ENCODE measurements at regions not wholly inside any gene's neighbourhood (a gene's known extent, or its start where the extent isn't known, plus 50 kb on each side); places are given as distances from the start of the nearest gene placed in this dataset.

DNA sequence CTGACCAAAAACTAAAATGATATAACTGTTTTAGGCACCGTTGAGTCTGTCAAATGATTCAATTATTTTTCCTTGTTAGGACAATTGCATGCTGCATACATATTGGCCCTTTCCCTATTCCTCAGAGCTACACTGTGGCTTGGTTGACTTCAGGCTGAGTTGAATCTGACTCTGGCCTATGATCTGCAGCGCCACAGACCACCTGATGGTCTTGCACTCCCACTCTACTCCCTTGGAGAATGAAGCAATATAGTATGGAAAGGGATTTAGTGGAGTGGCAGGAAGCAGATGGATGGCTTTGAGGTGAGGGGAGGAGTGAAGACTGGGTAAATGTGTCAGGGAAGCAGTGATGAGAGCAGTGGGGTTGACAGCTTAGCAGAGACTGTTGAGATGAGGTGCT lies 579.0 kb upstream of the STXBP6 start:
- no peaks in the 10 kb centered on the region for H3K4me1 ChIP-seq (ENCODE audit: control insufficient read depth, insufficient read depth, low read length, unreplicated experiment)
- H3K27ac ChIP-seq (ENCODE audit: low read depth, low read length) = no peak overlapping the region

GRCh38 chr14:25628390-25628789 lies 578.4 kb upstream of the STXBP6 start:
- H3K4me1 ChIP-seq (ENCODE audit: control insufficient read depth, insufficient read depth, low read length, unreplicated experiment) = no peaks in the 10 kb centered on the region
- no peaks in the 10 kb centered on the region for H3K36me3 ChIP-seq (ENCODE audit: insufficient read depth, low read length)
- no peaks in the 10 kb centered on the region for H3K79me2 ChIP-seq (ENCODE audit: control insufficient read depth, insufficient read depth, low read length, unreplicated experiment)
- no peak overlapping the region for H3K4me3 ChIP-seq (ENCODE audit: low read depth, low read length)
- no peak overlapping the region for H3K27ac ChIP-seq (ENCODE audit: low read depth, low read length)
- H3K27me3 ChIP-seq (ENCODE audit: insufficient read depth, low read length) = no peaks in the 10 kb centered on the region
- no peak overlapping the region for H2AFZ ChIP-seq (ENCODE audit: low read length, unreplicated experiment)

More for the DNA sequence above, 579.0 kb upstream of the STXBP6 start:
- no peaks in the 10 kb centered on the region for H3K36me3 ChIP-seq (ENCODE audit: insufficient read depth, low read length)
- no peaks in the 10 kb centered on the region for H3K27me3 ChIP-seq (ENCODE audit: insufficient read depth, low read length)
- no peak overlapping the region for H3K4me3 ChIP-seq (ENCODE audit: low read depth, low read length)
- no peaks in the 10 kb centered on the region for H3K79me2 ChIP-seq (ENCODE audit: control insufficient read depth, insufficient read depth, low read length, unreplicated experiment)
- H2AFZ ChIP-seq (ENCODE audit: low read length, unreplicated experiment) = no peak overlapping the region

DNA sequence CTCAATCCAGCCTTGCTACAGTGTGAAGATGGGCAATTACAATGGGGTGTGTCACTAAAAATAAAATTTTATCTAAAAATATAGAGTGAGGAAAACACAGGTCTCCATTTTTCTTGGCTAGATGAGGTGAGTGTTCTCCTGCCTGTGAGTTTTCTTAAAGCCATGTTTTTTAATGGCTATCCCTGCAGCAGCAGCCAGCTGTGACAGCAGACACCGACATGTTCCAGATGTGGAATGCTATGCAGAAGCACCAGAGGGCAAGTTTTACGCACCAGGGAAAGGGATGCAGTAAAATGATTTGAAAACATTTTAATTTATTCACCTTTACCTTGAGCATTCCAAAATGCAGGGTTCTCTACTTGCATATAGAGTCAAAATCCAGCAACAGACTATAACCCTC lies 577.0 kb upstream of the STXBP6 start:
- Histone ChIP-seq H3K79me2 (ENCODE audit: control insufficient read depth, insufficient read depth, low read length, unreplicated experiment) (no peaks in the 10 kb centered on the region), H3K4me3 (ENCODE audit: low read depth, low read length) (no peak overlapping the region), H3K36me3 (ENCODE audit: insufficient read depth, low read length) (no peaks in the 10 kb centered on the region), H3K4me1 (ENCODE audit: control insufficient read depth, insufficient read depth, low read length, unreplicated experiment) (no peaks in the 10 kb centered on the region), H3K27me3 (ENCODE audit: insufficient read depth, low read length) (no peaks in the 10 kb centered on the region), H2AFZ (ENCODE audit: low read length, unreplicated experiment) (no peak overlapping the region), H3K27ac (ENCODE audit: low read depth, low read length) (no peak overlapping the region)

DNA sequence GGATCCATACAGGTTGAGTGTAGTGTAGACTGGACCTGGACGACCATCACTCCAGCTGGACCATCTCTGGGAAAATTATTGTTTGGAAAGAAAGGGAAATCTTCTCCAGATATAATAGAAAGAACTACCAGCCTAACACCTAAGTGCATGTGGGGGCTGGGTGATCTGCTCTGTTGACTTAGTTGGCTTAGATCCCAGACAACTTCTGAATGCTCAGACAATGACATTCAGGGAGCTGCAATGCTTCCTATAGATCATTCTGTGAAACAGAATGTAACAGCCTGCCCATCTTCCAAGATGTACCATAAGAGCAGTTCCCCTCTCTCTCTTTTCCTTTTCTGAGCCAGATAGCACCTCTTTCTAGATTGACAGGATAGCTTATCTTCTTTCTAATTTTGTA lies 572.8 kb upstream of the STXBP6 start:
- Histone ChIP-seq H3K79me2 (ENCODE audit: control insufficient read depth, insufficient read depth, low read length, unreplicated experiment) (no peaks in the 10 kb centered on the region), H3K27ac (ENCODE audit: low read depth, low read length) (no peak overlapping the region), H3K36me3 (ENCODE audit: insufficient read depth, low read length) (no peaks in the 10 kb centered on the region), H3K4me1 (ENCODE audit: control insufficient read depth, insufficient read depth, low read length, unreplicated experiment) (no peaks in the 10 kb centered on the region), H2AFZ (ENCODE audit: low read length, unreplicated experiment) (no peak overlapping the region), H3K4me3 (ENCODE audit: low read depth, low read length) (no peak overlapping the region), H3K27me3 (ENCODE audit: insufficient read depth, low read length) (no peaks in the 10 kb centered on the region)

GRCh38 chr14:25620515-25620914 lies 570.6 kb upstream of the STXBP6 start:
- no peak overlapping the region for H3K27ac ChIP-seq (ENCODE audit: low read depth, low read length)
- H2AFZ ChIP-seq (ENCODE audit: low read length, unreplicated experiment) = no peak overlapping the region

DNA sequence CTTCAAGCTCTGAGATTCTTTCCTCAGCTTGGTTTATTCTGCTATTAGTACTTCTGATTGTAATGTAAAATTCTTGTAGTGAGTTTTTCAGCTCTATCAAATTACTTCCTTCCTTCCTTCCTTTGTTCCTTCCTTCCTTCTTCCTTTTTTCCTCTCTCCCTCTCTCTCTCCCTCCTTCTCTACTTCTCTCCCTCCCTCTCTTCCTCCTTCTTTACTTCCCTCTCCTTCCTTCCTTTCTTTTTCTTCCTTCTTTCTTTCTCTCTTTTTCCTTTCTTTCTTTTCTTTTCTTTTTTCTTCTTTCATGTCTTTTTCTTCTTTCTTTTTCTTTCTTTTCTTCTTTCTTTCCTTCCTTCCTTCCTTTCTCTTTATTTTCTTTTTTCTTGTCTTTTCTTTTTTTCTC lies 565.2 kb upstream of the STXBP6 start:
- no peaks in the 10 kb centered on the region for H3K27me3 ChIP-seq (ENCODE audit: insufficient read depth, low read length)
- H3K4me1 ChIP-seq (ENCODE audit: control insufficient read depth, insufficient read depth, low read length, unreplicated experiment) = no peaks in the 10 kb centered on the region
- no peak overlapping the region for H3K27ac ChIP-seq (ENCODE audit: low read depth, low read length)
- no peaks in the 10 kb centered on the region for H3K79me2 ChIP-seq (ENCODE audit: control insufficient read depth, insufficient read depth, low read length, unreplicated experiment)
- H3K36me3 ChIP-seq (ENCODE audit: insufficient read depth, low read length) = no peaks in the 10 kb centered on the region
- no peak overlapping the region for H3K4me3 ChIP-seq (ENCODE audit: low read depth, low read length)
- no peak overlapping the region for H2AFZ ChIP-seq (ENCODE audit: low read length, unreplicated experiment)

More at GRCh38 chr14:25620515-25620914, 570.6 kb upstream of the STXBP6 start:
- H3K79me2 ChIP-seq (ENCODE audit: control insufficient read depth, insufficient read depth, low read length, unreplicated experiment) = no peaks in the 10 kb centered on the region
- no peaks in the 10 kb centered on the region for H3K36me3 ChIP-seq (ENCODE audit: insufficient read depth, low read length)
- H3K4me3 ChIP-seq (ENCODE audit: low read depth, low read length) = no peak overlapping the region
- H3K27me3 ChIP-seq (ENCODE audit: insufficient read depth, low read length) = no peaks in the 10 kb centered on the region
- no peaks in the 10 kb centered on the region for H3K4me1 ChIP-seq (ENCODE audit: control insufficient read depth, insufficient read depth, low read length, unreplicated experiment)

- no peaks in the 10 kb centered on the region for H3K79me2 ChIP-seq (ENCODE audit: control insufficient read depth, insufficient read depth, low read length, unreplicated experiment)
- H3K27me3 ChIP-seq (ENCODE audit: insufficient read depth, low read length) = no peaks in the 10 kb centered on the region
- H3K27ac ChIP-seq (ENCODE audit: low read depth, low read length) = no peak overlapping the region
- no peak overlapping the region for H2AFZ ChIP-seq (ENCODE audit: low read length, unreplicated experiment)
- H3K4me3 ChIP-seq (ENCODE audit: low read depth, low read length) = no peak overlapping the region
- no peaks in the 10 kb centered on the region for H3K4me1 ChIP-seq (ENCODE audit: control insufficient read depth, insufficient read depth, low read length, unreplicated experiment)
- H3K36me3 ChIP-seq (ENCODE audit: insufficient read depth, low read length) = no peaks in the 10 kb centered on the region
Observed at GRCh38 chr14:25607192-25607591, 557.2 kb upstream of the STXBP6 start.

- Histone ChIP-seq H3K36me3 (ENCODE audit: insufficient read depth, low read length) (no peaks in the 10 kb centered on the region), H3K79me2 (ENCODE audit: control insufficient read depth, insufficient read depth, low read length, unreplicated experiment) (no peaks in the 10 kb centered on the region), H2AFZ (ENCODE audit: low read length, unreplicated experiment) (no peak overlapping the region), H3K27me3 (ENCODE audit: insufficient read depth, low read length) (no peaks in the 10 kb centered on the region), H3K4me1 (ENCODE audit: control insufficient read depth, insufficient read depth, low read length, unreplicated experiment) (no peaks in the 10 kb centered on the region), H3K27ac (ENCODE audit: low read depth, low read length) (no peak overlapping the region), H3K4me3 (ENCODE audit: low read depth, low read length) (no peak overlapping the region)
Observed at GRCh38 chr14:25602106-25602505, 552.2 kb upstream of the STXBP6 start.

- no peak overlapping the region for H2AFZ ChIP-seq (ENCODE audit: low read length, unreplicated experiment)
- no peak overlapping the region for H3K27ac ChIP-seq (ENCODE audit: low read depth, low read length)
- no peaks in the 10 kb centered on the region for H3K4me1 ChIP-seq (ENCODE audit: control insufficient read depth, insufficient read depth, low read length, unreplicated experiment)
- no peaks in the 10 kb centered on the region for H3K27me3 ChIP-seq (ENCODE audit: insufficient read depth, low read length)
- no peak overlapping the region for H3K4me3 ChIP-seq (ENCODE audit: low read depth, low read length)
- no peaks in the 10 kb centered on the region for H3K79me2 ChIP-seq (ENCODE audit: control insufficient read depth, insufficient read depth, low read length, unreplicated experiment)
- H3K36me3 ChIP-seq (ENCODE audit: insufficient read depth, low read length) = no peaks in the 10 kb centered on the region
Observed at GRCh38 chr14:25588751-25589150, 538.8 kb upstream of the STXBP6 start.

DNA sequence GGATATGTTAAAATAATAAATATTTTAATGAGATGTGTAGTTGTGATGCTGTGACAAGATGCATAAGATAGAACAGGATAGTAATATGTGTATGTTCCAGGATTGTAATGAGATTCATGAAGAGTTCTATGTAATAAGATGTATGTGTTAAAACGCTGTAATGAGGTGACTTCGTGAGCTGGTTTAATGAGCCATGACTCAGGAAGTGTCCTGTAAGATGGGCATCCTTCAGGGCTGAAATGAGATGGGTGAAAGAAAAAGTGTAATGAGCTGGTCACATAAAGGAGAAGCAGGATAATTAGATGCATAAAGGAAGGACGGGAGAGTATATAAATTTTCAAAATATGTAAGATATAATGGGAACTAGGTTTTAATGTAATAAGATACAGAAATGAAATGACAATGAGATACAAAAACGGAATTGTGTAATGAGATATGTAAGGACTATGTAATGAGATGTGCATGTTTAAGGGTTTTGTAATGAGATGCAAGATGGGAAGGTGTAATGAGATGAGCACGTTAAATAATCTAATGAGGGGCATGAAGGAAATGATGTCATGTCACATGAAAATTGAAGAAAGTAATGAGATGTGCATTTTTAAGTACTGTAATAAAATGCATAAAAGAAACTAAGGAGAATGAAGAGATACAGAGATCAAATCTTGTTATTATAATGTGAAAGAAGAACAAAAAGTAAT lies 524.8 kb upstream of the STXBP6 start:
- no peak overlapping the region for H3K4me3 ChIP-seq (ENCODE audit: low read depth, low read length)
- no peak overlapping the region for H3K27ac ChIP-seq (ENCODE audit: low read depth, low read length)
- no peaks in the 10 kb centered on the region for H3K27me3 ChIP-seq (ENCODE audit: insufficient read depth, low read length)
- no peaks in the 10 kb centered on the region for H3K36me3 ChIP-seq (ENCODE audit: insufficient read depth, low read length)
- no peak overlapping the region for H2AFZ ChIP-seq (ENCODE audit: low read length, unreplicated experiment)
- no peaks in the 10 kb centered on the region for H3K79me2 ChIP-seq (ENCODE audit: control insufficient read depth, insufficient read depth, low read length, unreplicated experiment)
- no peaks in the 10 kb centered on the region for H3K4me1 ChIP-seq (ENCODE audit: control insufficient read depth, insufficient read depth, low read length, unreplicated experiment)

DNA sequence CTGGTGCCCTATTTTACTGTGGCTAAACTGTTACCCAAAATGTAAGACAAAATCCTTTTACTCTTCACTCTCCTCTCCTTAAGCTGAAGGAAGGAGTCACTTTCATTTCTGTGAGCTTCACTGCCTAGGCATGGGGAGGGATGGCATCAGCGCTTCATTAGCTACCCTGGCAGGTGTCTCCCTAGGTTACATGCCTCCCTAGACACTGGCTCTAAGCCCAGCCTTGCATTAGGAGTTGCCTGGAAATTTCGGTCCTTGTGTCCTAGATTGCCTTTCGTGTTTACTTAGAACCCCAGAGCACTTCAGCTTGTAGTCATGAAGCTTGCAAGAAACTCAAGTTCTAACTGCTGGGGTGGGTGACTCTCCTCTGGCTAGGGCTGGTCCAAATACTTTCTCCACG lies 520.5 kb upstream of the STXBP6 start:
- Histone ChIP-seq H3K4me1 (ENCODE audit: control insufficient read depth, insufficient read depth, low read length, unreplicated experiment) (no peaks in the 10 kb centered on the region), H3K27me3 (ENCODE audit: insufficient read depth, low read length) (no peaks in the 10 kb centered on the region), H3K36me3 (ENCODE audit: insufficient read depth, low read length) (no peaks in the 10 kb centered on the region), H2AFZ (ENCODE audit: low read length, unreplicated experiment) (no peak overlapping the region), H3K79me2 (ENCODE audit: control insufficient read depth, insufficient read depth, low read length, unreplicated experiment) (no peaks in the 10 kb centered on the region), H3K4me3 (ENCODE audit: low read depth, low read length) (no peak overlapping the region), H3K27ac (ENCODE audit: low read depth, low read length) (no peak overlapping the region)
